Activated CD4-positive, alpha-beta T cell treated with anti-CD3 and anti-CD28 coated beads for 48 hours (primary cell): ENCODE measurements at regions not wholly inside any gene's neighbourhood (a gene's known extent, or its start where the extent isn't known, plus 50 kb on each side); places are given as distances from the start of the nearest gene placed in this dataset.
A peak's percentile ranks its signal among the peaks of the same experiment; 100 is the strongest.

ENCODE experiments used
- DNase-seq: peaks from one replicate; pipeline ENCODE4 v3.0.0-alpha.2; 2020

DNA sequence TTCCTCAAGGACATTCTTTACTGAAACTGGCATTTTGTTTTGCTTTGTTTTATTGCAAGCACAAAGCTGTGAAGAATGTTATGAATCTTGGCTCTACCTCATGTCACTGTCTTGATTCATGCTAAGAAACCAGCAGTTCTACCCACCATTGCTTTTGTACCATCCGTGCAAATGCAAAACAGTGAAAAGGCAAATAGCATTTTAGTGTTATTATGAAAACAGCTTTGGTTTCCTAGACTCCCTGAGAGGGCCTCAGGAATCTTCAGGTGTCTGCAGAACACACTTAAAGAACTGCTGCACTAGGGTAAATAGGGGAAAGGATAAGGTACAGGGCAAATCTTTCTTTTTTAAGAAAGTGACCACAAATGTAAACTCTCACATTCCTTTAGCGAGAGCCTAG, 318.9 kb downstream of the AHR start:
- no peak for DNase-seq

DNA sequence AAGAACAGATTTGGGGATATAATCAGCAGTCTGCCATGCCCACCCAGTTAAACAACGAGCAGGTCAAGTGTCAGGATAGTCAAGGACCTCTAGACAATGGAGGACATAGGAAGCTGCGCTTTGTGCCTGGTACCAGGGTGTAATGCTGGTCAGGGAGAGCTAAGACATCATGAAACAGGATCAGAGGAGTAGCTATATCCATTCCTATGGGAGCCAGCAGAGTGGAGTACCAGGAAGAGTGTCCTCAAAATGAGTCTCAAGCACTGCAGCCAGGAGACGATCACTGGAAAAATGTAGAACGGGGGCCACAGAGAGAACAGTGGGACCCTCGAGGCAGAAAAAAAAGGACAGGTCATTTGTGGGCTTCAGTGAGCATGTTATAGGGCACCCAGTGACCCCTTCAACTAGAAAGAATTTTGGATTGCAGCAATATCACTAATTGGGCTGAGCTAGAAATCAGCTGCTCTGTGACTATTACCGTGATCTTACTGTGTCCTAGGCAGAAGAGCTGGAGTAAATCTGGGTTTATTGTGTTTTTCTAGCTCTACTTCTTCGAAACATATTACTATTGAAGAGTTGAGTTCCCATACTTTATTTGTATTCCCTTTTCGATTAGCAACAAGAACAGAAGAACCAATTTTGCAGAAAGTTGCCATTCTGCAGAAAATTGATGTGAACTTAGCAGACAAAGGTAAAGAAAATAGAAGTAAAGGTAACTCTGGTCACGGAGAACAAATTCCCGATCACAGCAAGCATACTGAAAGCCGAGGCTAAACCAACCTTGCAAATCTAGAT, 319.6 kb downstream of the AHR start:
- no peak for DNase-seq

DNA sequence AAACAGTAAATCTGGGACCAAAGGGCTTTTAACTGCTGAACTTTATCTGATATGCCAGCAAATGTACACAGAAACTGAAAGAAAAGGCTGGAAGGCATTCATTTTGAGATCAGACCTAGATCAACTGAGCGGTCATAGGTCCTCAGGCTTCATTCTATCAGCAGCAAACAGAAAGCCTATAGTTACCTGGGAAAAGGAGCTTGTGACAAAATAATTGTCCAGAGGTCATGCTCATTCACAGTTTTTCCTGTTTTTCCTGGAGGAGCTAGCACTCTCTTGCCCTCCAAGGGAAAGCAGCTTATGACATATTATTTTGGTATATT, 320.2 kb downstream of the AHR start:
- no peak for DNase-seq

DNA sequence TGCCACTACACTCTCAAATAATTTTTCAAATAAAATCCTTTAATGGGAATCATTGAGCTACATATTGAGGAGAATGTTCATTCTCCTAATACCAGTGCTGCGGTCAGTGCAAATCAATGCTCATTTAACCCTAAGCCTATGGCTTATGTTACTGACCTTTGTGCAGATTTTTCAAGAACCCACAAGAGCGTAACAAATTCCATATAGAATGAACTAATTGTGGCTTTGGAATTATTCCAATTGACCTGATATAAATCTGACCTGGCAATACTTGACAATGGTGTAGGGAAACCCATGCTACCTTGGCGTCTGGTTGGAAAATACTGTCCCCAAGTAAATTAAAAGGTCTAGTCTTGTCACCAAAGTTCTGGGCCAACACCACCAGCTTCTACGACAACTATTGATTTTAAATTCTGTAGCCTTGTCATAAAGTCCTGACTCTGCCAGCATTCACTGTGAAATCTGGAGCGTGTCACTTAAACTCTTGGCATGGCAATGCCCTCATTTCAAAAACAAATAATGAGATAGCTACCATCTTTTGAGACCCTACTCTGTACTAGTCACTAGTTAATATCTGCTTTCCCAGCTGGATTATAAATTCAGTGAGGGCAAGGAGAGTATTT, 320.9 kb downstream of the AHR start:
- DNase-seq = no peak

DNA sequence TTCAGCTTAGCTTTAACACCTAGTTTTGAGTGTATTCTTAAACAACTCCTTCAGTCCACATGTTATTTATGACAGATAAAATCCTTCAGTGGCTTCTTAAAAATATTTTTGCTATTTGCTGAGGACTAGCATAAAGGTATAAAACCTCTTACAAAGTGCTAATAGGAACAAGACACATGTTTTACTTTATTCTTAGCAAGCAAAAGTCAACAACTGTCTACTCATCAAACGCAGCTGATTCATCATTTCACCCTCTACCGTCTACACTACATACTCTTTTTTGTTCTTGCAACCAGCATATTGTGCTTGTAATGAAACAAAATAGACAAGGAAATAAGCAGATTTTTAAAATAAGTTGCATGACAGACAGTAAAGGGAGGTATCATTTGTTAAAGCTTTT, 319.7 kb downstream of the SNX13 start:
- no peak for DNase-seq

DNA sequence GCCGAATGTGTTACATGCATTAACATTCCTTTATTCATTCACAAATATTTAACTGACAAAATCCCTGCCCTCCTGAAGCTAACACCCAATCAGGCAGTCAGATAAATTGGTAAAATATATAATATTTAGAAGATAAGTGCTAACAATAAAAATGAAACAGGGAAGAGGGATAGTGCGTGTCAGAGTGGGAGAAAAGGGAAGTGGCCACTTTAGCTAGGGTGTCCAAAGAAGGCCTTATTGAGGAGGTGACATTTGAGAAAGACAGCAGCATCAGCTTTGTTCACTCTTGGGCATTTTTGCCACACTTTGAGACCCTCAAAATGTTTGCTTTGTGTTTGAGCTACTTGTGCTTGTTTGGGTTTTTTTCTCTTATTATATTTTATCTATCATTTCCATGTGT, 317.8 kb downstream of the SNX13 start:
- DNase-seq = no peak

DNA sequence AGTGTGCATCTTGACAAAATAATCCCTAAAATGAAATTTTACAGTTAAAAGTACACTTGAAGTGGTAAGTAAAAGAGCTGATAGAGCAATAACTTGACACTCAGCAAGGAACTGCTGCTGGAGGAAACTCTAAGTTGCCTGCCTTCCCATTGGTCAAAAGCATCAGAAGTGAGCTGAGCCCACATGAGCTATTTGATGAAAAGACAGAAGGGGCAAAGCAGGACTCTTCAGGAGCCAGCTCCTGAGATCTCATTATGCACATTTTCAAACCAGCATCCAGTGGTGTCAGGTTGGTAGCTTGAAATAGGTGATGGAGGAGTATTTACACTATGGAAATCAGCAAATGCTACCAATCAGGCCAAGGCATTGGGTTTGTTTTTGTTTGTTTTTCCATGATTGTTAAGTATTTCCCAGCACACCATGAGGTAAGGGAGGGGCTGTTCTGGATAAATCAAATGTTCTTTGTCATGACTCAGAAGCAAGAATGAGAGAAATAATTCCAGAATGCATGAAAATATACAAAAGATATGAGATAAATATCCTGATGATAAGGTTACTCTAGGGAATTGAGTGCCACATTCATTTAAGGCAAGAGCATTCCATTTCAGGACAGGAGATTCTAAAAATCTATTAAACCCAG, 316.6 kb downstream of the SNX13 start:
- DNase-seq = no peak

DNA sequence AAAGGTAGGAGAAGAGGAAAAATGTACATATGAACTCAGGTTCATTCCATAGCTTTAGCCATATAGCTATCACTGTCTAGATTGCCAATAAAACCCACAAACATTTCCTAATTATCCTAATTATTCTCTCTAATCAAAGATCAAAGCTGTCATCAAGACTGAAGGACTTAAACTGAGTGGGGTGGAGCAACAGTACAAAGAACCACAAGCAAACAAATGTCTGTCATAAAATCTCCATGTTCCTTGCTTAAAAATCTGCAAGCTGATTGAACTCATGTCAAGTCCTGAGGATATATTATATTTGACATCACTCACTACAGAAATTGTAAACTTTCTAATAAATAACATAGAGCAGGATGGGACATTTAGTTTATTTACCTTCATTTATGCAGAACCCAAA, 315.9 kb downstream of the SNX13 start:
- no peak for DNase-seq

DNA sequence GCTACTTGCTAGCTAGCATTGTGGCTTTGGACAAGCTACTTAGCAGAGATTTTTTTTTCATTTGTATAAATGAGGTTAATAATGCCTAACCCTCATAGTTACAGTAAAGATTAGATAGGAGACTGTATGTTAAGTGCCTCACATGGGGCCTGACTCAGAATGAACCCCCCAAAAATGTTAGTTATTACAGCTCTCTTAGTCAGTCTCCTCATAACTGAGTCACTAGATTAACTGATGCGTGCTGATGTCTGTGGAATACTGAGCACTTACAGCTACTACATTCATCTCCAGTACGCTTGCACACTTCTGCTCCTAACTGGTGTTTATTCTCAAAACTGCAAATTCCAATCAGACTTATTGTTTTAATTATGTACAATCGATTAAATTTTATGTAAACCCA, 315.3 kb downstream of the SNX13 start:
- DNase-seq = no peak

DNA sequence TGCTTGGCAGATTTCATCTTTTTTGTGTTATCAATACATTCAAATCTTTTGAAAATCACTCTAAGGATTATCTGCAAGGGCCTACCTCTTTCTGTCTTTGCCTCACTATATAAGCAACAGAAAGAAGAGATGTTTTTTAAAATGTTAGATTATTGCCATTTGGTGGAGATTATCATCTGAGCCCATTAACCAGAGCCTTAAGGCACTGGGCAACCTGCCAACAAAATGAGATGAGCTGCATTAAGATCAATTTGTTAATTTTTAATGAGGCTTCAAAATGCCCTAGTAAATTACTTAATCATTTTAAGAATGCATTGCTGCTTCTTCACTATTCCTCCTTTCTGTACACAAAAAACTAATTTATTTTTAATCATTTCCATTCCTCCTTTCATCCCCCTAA, 314.1 kb downstream of the SNX13 start:
- DNase-seq = no peak

DNA sequence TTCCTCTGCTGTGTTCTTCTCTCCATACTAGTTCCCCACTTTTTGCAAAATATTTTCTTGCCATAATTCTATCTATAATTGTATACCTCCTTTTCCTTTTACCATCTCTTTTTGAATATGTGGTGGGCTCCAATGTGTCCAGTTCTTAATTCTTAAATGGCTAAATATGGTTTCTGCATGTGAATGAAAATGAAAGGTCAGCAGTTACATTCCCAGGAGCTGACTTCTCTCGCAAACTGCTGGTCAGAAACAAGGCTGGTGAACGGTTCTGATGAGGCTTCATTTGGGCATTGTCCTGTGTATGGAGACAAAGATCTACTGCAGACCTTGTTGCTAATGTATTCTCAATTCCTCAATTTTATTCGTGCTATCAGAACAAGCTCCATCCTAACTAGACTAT, 309.2 kb downstream of the SNX13 start:
- DNase-seq = no peak

DNA sequence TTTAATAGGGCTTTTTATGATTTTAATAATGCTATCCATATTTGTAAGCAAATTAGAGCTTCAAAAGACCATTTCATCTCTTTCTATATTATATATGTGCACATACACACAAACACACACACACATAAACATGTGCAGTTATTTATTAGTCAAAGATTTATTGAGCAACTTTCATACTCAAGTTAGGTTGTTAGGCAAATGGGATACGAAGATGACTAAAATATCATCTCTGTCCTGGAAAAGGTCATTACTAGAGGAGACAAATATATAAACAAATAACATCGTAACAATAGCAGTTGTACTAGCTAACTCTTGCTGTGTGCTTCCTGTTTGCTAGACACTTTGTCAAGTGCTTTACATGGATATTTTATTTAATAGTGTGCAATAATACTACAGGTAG, 307.9 kb downstream of the SNX13 start:
- no peak for DNase-seq

DNA sequence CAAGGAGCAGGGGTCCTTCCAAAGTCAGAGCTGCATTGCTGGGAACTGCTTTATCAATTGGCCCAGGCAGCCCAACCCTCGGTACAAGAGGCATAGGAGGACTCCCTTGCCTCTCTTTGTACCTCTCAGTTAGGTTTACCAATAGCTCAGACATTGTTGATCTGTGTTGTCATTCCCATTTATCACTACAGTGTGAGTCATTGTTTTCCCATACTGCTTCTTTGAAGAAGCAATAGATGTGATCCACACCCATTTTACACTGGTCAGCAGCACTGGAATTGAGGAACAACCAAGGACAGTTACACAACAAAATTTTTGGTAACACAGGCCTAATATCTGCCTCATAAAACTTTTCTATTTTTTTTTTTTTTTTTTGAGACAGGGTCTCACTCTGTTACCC, 307.2 kb downstream of the SNX13 start:
- DNase-seq = no peak

DNA sequence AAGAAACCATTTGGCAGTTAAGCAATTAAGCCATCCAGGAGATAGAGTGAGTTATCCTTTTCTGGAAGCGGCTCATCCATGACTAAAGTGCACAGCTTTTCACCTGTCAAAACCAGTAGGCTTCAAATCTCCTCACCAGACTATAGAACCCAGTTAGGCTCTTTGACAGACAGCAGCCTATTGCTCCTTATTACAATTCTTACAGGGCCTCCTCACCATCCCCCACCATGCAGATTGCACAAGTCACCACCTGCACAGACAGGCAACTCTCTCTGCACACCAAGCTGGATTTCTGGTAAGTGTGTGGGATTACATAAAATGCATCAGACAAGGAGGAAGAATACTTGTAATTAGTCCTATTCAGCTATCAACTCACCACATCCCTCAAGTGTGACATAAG, 301.6 kb downstream of the SNX13 start:
- no peak for DNase-seq

DNA sequence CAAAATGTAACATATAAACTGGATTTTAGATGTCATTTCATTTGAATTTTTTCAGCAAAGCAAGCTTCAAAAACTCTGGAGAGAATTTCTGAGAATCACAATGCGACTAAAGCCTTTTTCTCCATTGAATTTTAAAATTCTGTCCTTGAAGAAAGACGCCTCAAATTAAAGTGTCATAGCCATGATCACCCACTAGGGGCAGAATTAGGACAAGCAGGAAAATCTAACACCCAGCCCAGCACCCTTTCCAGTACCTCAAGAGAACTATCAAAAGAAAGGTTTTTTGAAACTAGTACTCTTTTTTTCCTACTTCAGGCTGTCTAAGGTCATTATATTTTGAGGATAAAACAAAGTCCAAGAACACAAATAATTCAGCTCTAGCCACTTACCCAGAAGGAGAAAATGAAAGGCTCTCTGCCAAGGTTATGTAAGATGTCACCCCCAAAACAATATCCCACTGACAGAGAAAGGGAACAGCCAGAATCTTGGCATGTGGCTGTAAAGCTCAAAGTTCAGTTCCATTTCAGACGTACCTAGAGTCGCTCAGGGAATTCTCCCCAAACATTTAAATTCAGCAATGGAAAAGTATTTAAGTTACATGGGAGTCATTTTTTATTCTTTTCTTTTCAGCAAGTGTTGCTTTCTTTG, 299.4 kb downstream of the SNX13 start:
- peak; percentile 32 for DNase-seq

DNA sequence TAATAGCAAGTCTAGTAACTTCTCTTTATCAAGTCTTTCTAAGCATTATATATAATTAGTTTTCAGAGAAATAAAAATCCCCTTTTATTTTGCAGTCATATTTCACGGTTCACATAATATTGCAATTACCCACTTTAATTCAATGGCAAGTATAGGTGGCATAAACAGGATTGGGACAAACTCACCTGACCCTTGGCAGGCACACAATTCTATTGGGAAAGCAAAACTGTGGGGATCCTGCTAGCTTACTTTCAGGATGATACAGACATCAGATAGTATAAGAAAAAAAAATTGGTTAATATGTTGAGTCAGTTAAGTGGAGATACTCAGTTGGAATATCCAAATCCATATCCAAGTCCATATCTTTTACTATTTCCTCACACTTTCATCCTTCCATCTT, 294.8 kb downstream of the SNX13 start:
- DNase-seq = no peak

DNA sequence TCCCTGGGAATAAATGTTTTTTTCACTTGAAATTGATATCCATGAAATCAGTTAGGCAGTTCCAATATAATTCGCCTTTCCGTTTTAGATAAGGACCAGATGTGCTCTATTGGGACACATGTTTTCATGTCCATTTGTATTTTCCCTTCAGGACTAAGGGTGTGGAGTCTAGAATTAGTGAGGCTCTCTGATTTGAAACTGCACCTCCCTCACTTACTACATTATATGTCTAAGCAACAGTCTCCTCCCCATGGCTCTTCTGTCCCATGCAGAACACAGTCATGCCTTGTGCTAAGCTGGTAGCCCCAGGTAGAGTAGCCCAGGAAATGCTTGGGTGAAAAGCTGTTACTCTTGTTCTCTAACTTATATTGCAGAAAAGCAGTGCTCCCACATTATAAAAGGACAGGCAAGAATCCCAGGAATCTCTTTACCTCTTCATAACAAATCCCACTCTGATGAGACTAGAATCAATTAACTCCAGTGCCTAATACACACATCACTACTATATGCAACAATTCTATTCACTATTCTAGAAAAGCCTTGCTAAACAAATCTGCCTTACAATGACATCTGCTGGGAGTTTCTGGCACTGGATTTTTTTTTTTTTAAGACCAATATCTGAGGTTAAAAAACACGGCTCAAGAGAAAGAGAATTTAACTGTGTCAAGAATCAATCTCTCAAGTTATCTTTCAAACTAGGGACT, 293.9 kb downstream of the SNX13 start:
- no peak for DNase-seq

DNA sequence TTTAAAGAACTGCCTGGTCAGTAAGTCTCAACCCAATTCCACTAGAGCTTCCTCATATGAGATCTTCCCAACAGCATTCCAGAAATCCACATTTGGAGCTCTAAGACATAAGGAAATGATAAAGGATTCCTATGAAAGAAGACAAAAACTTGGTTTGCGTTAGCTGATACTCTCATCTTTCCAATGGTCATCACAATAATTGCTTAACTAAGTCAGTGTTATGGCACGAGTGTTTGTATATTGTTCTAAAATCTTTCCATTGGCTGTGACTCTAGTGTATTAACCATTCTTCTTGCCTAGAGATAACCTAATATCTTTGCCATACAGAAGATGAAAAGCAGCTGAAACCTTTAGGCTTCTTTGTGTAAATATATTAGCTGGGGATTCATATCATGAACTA, 289.0 kb downstream of the SNX13 start:
- no peak for DNase-seq

DNA sequence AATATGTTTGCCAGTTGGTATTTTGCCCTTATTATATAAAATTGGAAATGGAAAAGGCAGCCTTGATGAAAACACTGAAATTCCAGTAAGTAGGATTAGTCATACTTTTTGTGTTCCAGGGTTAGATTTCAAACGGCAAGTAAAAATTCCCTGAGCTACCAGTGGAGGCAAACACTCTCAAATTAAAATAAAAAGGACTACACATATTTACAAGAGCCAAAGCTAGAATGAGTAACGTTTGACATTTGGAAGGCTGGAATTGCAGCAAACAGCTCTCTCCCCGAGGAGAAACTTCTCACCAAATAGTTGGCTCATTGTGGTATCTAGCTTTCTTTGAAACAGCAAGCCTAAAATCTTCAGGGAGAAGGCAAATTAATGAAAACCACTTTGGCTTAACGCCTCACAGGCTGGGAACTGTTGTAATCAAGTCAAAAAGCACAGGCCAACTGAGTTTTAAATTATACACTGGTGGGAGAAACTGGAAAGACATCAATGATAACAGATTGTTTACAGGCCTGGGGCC, 288.4 kb downstream of the SNX13 start:
- no peak for DNase-seq

DNA sequence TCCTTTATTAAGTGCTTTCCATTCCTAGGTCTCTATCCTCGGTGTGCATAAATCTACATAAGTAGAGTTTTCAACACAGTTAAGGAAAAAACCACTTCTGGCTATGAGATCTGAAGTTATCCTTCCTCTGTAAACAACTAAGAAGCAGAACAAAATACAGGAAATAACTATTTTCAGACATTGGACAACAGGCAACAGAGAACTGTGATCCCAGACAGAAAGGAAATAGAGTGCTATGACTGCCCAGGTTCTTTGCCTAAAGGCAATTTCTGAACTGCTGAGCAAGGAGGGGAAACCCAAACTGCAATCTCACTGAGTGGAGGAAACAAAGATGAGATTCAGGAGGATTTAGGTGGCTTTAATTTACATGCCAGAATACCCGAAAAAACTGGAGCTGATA, 285.4 kb downstream of the SNX13 start:
- no peak for DNase-seq

DNA sequence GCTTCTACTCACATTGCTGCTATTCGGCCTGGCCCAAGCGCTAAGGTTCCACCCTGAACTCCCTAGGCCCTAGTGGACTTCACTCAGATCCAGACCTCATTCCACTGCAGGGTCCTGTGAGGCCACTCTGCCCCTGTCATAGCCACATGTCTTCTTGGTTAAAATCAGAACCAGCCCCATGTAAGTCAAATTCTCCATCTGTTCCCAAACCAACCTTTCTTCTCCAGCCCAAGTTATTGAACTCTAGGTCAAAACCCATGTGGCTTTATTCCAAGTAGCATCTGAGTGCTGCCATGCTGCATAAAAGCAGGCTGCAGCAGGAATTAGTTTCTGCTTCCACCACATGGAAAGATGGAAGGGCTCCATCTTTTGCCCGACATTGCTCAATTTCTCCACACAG, 281.2 kb downstream of the SNX13 start:
- DNase-seq = no peak

DNA sequence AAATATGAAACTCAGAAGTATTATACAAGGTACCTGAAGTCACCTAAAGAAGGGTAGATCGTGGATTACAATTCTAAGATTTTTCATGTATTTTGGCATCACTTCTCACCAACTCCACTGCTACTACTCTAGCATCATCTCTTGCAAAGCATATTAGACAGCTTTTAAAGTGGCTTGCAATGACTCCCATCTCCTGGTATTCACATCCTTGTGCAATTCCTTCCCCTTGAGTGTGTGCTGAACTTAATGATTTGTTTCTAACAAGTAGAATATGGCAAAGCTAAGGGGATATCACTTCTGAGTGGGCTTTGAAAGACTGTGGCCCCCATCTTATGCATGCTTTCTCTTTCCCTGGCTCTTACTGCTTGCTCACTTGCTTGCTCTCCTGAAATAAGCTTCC, 280.2 kb downstream of the SNX13 start:
- DNase-seq = no peak

DNA sequence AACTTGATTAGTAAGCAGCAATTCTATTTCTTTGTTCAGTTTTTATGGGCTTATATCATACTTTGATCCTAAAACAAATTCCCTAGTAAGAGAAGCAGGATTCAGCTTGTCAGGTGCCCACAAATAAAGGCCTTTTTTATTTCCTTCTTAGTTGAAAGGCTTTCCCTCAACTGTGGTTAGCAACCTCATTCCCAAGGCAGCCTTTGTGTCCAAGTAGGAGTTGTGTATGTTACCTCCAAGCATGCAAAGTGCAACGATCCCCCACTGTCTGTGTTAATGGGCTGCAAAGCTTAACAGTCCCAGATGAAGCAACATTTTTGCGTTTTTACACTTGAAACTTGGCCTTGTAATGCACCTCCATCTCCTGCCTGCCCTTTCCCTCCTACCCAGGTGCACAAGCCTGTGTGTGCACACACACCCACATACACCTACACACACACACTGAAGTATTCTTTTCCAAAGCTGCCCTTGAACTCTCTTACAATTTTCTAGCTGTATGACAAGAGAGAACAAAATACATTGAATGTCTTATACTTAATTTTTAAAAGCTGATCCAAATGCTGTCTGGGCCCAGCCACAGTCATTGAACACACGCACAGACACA, 278.2 kb downstream of the SNX13 start:
- no peak for DNase-seq
